ENCODE measurements at regions not wholly inside any gene's neighbourhood (a gene's known extent, or its start where the extent isn't known, plus 50 kb on each side); places are given as distances from the start of the nearest gene placed in this dataset.

DNA sequence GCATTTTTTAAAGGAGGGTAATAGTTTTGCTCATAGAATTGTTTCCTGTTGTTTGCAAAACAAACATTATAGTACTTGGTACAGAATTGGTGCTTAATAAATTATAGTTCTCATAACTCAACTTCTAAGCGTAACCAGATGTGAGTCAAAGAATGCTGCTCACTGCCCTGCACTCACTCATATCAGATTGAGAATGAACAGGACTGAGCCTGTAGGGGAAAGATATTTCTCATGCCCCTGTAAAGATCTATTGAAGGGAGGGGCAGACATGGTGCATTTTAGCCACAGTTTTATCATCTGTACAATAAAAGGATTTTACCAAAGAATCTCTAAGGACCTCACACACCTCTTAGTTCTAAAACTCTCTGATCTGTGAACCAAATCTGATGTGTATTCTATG, 358.5 kb downstream of the SEC16B start:
- Histone ChIP-seq H4K20me1 (ENCODE audit: control insufficient read depth, extremely low read depth, insufficient read depth, low read length) (no peaks in the 10 kb centered on the region), H3K4me1 (ENCODE audit: control insufficient read depth, extremely low read depth, insufficient read depth, low read length) (no peaks in the 10 kb centered on the region), H3K9me3 (ENCODE audit: control insufficient read depth, insufficient read depth, low read depth, low read length) (no peaks in the 10 kb centered on the region), H3K4me2 (ENCODE audit: extremely low read depth, insufficient read depth, low read length) (no peak overlapping the region), H3K4me3 (replicated peaks in 1 of 4; ENCODE audit: control extremely low read depth in 1 of 4, insufficient read depth in 1 of 4, low read depth in 3 of 4, low read length in 4 of 4) (no peak overlapping the region), H3K27ac (ENCODE audit: insufficient read depth, low read length) (no peak overlapping the region), H3K36me3 (ENCODE audit: control insufficient read depth, insufficient read depth, low read length) (no peaks in the 10 kb centered on the region), H2AFZ (ENCODE audit: low read length) (no peak overlapping the region), H3K27me3 (ENCODE audit: control insufficient read depth, insufficient read depth, low read length) (no peaks in the 10 kb centered on the region), H3K79me2 (ENCODE audit: control insufficient read depth, insufficient read depth, low read length) (no peaks in the 10 kb centered on the region), H3K9ac (ENCODE audit: insufficient read depth, low read length) (no peak overlapping the region)
- DNase-seq (ENCODE audit: low read depth in 2 of 2): no peak
- TF ChIP-seq EZH2 (IDR thresholded peaks at IDR 0.05; ENCODE audit: low read length, missing control alignments): no peak
- TF ChIP-seq, protein P1, sequence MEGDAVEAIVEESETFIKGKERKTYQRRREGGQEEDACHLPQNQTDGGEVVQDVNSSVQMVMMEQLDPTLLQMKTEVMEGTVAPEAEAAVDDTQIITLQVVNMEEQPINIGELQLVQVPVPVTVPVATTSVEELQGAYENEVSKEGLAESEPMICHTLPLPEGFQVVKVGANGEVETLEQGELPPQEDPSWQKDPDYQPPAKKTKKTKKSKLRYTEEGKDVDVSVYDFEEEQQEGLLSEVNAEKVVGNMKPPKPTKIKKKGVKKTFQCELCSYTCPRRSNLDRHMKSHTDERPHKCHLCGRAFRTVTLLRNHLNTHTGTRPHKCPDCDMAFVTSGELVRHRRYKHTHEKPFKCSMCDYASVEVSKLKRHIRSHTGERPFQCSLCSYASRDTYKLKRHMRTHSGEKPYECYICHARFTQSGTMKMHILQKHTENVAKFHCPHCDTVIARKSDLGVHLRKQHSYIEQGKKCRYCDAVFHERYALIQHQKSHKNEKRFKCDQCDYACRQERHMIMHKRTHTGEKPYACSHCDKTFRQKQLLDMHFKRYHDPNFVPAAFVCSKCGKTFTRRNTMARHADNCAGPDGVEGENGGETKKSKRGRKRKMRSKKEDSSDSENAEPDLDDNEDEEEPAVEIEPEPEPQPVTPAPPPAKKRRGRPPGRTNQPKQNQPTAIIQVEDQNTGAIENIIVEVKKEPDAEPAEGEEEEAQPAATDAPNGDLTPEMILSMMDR (conservative IDR thresholded peaks at IDR 0.05 in 1 of 2, IDR thresholded peaks at IDR 0.05 in 1 of 2; ENCODE audit: low read depth in 1 of 2, low read length in 2 of 2): no peak

DNA sequence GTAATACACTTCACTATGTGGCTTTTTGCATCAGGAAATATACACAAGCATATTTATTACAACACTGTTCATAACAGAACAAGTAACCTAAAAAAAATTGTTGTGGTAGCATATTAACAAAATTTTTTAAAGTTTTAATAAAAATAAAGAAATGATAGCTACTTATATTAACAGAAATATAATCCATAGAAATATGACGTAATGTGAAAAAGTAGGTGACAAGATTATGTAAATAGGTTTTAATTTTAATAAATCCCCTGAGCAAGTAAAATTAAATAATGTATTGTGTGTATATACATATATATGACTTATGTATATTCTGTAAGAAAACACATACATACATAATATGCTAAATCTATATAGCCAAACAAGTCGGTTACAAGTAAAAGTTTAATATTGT, 359.9 kb downstream of the SEC16B start:
- no peak overlapping the region for H2AFZ ChIP-seq (ENCODE audit: low read length)
- no peak overlapping the region for H3K4me3 ChIP-seq (replicated peaks in 1 of 4; ENCODE audit: control extremely low read depth in 1 of 4, insufficient read depth in 1 of 4, low read depth in 3 of 4, low read length in 4 of 4)
- H3K27me3 ChIP-seq (ENCODE audit: control insufficient read depth, insufficient read depth, low read length): no peaks in the 10 kb centered on the region
- no peaks in the 10 kb centered on the region for H4K20me1 ChIP-seq (ENCODE audit: control insufficient read depth, extremely low read depth, insufficient read depth, low read length)
- no peaks in the 10 kb centered on the region for H3K9me3 ChIP-seq (ENCODE audit: control insufficient read depth, insufficient read depth, low read depth, low read length)
- H3K4me1 ChIP-seq (ENCODE audit: control insufficient read depth, extremely low read depth, insufficient read depth, low read length): no peaks in the 10 kb centered on the region
- H3K36me3 ChIP-seq (ENCODE audit: control insufficient read depth, insufficient read depth, low read length): no peaks in the 10 kb centered on the region
- no peak overlapping the region for H3K27ac ChIP-seq (ENCODE audit: insufficient read depth, low read length)
- no peak overlapping the region for H3K9ac ChIP-seq (ENCODE audit: insufficient read depth, low read length)
- no peak overlapping the region for H3K4me2 ChIP-seq (ENCODE audit: extremely low read depth, insufficient read depth, low read length)
- H3K79me2 ChIP-seq (ENCODE audit: control insufficient read depth, insufficient read depth, low read length): no peaks in the 10 kb centered on the region
- TF ChIP-seq, protein P1 (conservative IDR thresholded peaks at IDR 0.05 in 1 of 2, IDR thresholded peaks at IDR 0.05 in 1 of 2; ENCODE audit: low read depth in 1 of 2, low read length in 2 of 2): no peak
- TF ChIP-seq EZH2 (IDR thresholded peaks at IDR 0.05; ENCODE audit: low read length, missing control alignments): no peak
- no peak for DNase-seq (ENCODE audit: low read depth in 2 of 2)

DNA sequence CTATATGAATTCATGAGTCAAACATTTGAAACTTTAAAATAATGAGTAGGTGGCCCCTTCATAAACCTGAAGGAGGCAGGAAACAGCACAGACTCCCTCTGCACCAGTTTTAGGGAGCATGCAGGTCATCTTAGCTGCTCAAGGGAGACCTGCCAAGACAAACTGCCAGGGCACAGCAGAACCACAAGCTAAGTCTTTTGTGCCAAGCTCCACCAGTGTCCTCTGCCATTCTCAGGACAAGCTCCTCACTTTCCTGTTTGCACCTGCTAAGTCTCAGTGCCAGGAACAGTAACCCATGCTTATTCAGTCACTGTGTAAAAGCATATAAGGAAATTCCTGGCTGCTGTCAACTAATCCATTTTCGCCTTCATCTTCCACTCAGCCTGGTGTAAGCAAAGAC, 368.9 kb downstream of the SEC16B start:
- H3K27me3 ChIP-seq (ENCODE audit: control insufficient read depth, insufficient read depth, low read length): no peaks in the 10 kb centered on the region
- no peak overlapping the region for H3K9ac ChIP-seq (ENCODE audit: insufficient read depth, low read length)
- no peaks in the 10 kb centered on the region for H4K20me1 ChIP-seq (ENCODE audit: control insufficient read depth, extremely low read depth, insufficient read depth, low read length)
- H3K27ac ChIP-seq (ENCODE audit: insufficient read depth, low read length): no peak overlapping the region
- no peak for DNase-seq (ENCODE audit: low read depth in 2 of 2)
- no peaks in the 10 kb centered on the region for H3K79me2 ChIP-seq (ENCODE audit: control insufficient read depth, insufficient read depth, low read length)
- H3K4me2 ChIP-seq (ENCODE audit: extremely low read depth, insufficient read depth, low read length): no peak overlapping the region
- H2AFZ ChIP-seq (ENCODE audit: low read length): no peak overlapping the region
- no peaks in the 10 kb centered on the region for H3K9me3 ChIP-seq (ENCODE audit: control insufficient read depth, insufficient read depth, low read depth, low read length)
- H3K4me3 ChIP-seq (replicated peaks in 1 of 4; ENCODE audit: control extremely low read depth in 1 of 4, insufficient read depth in 1 of 4, low read depth in 3 of 4, low read length in 4 of 4): no peak overlapping the region
- H3K4me1 ChIP-seq (ENCODE audit: control insufficient read depth, extremely low read depth, insufficient read depth, low read length): no peaks in the 10 kb centered on the region
- H3K36me3 ChIP-seq (ENCODE audit: control insufficient read depth, insufficient read depth, low read length): no peaks in the 10 kb centered on the region
- no peak for TF ChIP-seq EZH2 (IDR thresholded peaks at IDR 0.05; ENCODE audit: low read length, missing control alignments)
- TF ChIP-seq, protein P1 (conservative IDR thresholded peaks at IDR 0.05 in 1 of 2, IDR thresholded peaks at IDR 0.05 in 1 of 2; ENCODE audit: low read depth in 1 of 2, low read length in 2 of 2): no peak
